HS-27A (cell line): ENCODE measurements at regions not wholly inside any gene's neighbourhood (a gene's known extent, or its start where the extent isn't known, plus 50 kb on each side); places are given as distances from the start of the nearest gene placed in this dataset.

Experiments
- DNase-seq: peaks from one replicate; pipeline ENCODE4 v3.0.0-alpha.2; 2012; ENCODE audit warnings: low read depth, missing footprints

GRCh38 chr5:173719731-173720082, 103.3 kb upstream of the BOD1 start:
- no peak for DNase-seq

GRCh38 chr5:173720286-173720952, 104.0 kb upstream of the BOD1 start:
- DNase-seq, result no peak

- no peak for DNase-seq
Observed at GRCh38 chr5:173720953-173721600, 104.6 kb upstream of the BOD1 start.

- no peak for DNase-seq
Observed at GRCh38 chr5:173721601-173722232, 105.3 kb upstream of the BOD1 start.

- DNase-seq, result no peak
Observed at GRCh38 chr5:173726846-173727557, 110.6 kb upstream of the BOD1 start.

- no peak for DNase-seq
Observed at GRCh38 chr5:173727839-173728778, 111.7 kb upstream of the BOD1 start.

GRCh38 chr5:173729079-173729765, 112.8 kb upstream of the BOD1 start:
- DNase-seq, result no peak

GRCh38 chr5:173730632-173731298, 114.3 kb upstream of the BOD1 start:
- no peak for DNase-seq

- no peak for DNase-seq
Observed at GRCh38 chr5:173733021-173733420, 116.6 kb upstream of the BOD1 start.

- no peak for DNase-seq
Observed at GRCh38 chr5:173733425-173733824, 117.0 kb upstream of the BOD1 start.

- no peak for DNase-seq
Observed at GRCh38 chr5:173733831-173734501, 117.5 kb upstream of the BOD1 start.

GRCh38 chr5:173734716-173735115, 118.3 kb upstream of the BOD1 start:
- no peak for DNase-seq

GRCh38 chr5:173735184-173735583, 118.7 kb upstream of the BOD1 start:
- no peak for DNase-seq

- no peak for DNase-seq
Observed at GRCh38 chr5:173735691-173736090, 119.2 kb upstream of the BOD1 start.

- no peak for DNase-seq
Observed at GRCh38 chr5:173736374-173736773, 119.9 kb upstream of the BOD1 start.

- DNase-seq, result no peak
Observed at GRCh38 chr5:173736923-173737412, 120.5 kb upstream of the BOD1 start.

- DNase-seq, result no peak
Observed at GRCh38 chr5:173739741-173740140, 123.3 kb upstream of the BOD1 start.

GRCh38 chr5:173740400-173740799, 124.0 kb upstream of the BOD1 start:
- DNase-seq, result no peak

GRCh38 chr5:173741087-173741486, 124.6 kb upstream of the BOD1 start:
- DNase-seq, result no peak
